Lower leg skin (tissue), 4 donors: ENCODE measurements at regions not wholly inside any gene's neighbourhood (a gene's known extent, or its start where the extent isn't known, plus 50 kb on each side); places are given as distances from the start of the nearest gene placed in this dataset.
"Not testable (repeated sequence)": the region's sequence is repeated elsewhere in the genome, so short reads cannot be mapped to it uniquely, and the experiment has no call there.

Experiments used
- DNase-seq, 2 donors: peaks; one replicate each; pipeline ENCODE4 v3.0.0-alpha.2; 2019; ENCODE audit warnings: low spot score in 2 of 2
- H3K4me3 ChIP-seq: fragments of 200-600 bp; sonication (generic); 2 replicates; pipeline ENCODE4 v1.5.1; 2017; ENCODE audit warnings: mild to moderate bottlenecking, low read depth; ENCODE audit not compliant: poor library complexity, severe bottlenecking
- POLR2A ChIP-seq, 2 donors: fragments of 450-650 bp; IDR thresholded peaks; one replicate each; pipeline ENCODE4 v1.6.1; 2016 to 2017; ENCODE audit warnings: antibody characterized with exemption in 2 of 2, mild to moderate bottlenecking in 1 of 2, moderate library complexity in 1 of 2
- WGBS, 2 donors: methylation state at CpG; one replicate each; pipeline ENCODE4 v1.1.5; 2018; 5-methylcytosine and 5-hydroxymethylcytosine counted together
- intact Hi-C: fragments of 100-400 bp; cut with DNase I; formaldehyde crosslinking; loops from one replicate; pipeline ENCODE4 v1.15.0; 2023; ENCODE audit warnings: low total_unique reads
- TF ChIP-seq, protein P1 (sequence below), 3 donors: fragments of 450-650 bp; IDR thresholded peaks; one replicate each; pipeline ENCODE4 v1.5.1; 2016; ENCODE audit warnings: antibody characterized with exemption in 3 of 3, mild to moderate bottlenecking in 3 of 3, moderate library complexity in 2 of 3

DNA sequence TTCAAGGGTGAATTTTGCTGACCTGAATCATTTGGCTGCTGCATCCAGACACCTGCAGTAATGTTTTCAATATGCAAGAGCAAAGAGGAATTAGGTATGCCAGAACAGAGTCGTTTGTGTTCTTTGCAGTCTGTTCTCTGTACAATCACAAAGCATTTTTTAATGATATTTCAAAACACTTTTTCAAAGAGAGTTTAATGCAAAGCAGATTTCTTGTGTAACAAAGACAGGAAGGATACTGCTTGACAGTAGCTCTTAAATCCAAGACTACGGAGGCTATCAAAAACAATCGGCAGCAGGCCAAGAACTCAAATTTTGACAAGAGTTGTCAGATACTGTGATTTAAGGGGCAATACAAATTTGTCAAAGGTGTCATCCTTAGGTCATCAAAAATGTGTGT, 341.9 kb downstream of the GADD45G start:
- TF ChIP-seq, protein P1, sequence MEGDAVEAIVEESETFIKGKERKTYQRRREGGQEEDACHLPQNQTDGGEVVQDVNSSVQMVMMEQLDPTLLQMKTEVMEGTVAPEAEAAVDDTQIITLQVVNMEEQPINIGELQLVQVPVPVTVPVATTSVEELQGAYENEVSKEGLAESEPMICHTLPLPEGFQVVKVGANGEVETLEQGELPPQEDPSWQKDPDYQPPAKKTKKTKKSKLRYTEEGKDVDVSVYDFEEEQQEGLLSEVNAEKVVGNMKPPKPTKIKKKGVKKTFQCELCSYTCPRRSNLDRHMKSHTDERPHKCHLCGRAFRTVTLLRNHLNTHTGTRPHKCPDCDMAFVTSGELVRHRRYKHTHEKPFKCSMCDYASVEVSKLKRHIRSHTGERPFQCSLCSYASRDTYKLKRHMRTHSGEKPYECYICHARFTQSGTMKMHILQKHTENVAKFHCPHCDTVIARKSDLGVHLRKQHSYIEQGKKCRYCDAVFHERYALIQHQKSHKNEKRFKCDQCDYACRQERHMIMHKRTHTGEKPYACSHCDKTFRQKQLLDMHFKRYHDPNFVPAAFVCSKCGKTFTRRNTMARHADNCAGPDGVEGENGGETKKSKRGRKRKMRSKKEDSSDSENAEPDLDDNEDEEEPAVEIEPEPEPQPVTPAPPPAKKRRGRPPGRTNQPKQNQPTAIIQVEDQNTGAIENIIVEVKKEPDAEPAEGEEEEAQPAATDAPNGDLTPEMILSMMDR (IDR thresholded peaks at IDR 0.05), result no peak
- TF ChIP-seq POLR2A (IDR thresholded peaks at IDR 0.05), result no peak
- intact Hi-C loops, result no loop called here
- no peak overlapping the region for H3K4me3 ChIP-seq
- no peak for DNase-seq
- 40 to 50% methylated on average over 3 of the region's 3 CpGs for WGBS, 2 donors

DNA sequence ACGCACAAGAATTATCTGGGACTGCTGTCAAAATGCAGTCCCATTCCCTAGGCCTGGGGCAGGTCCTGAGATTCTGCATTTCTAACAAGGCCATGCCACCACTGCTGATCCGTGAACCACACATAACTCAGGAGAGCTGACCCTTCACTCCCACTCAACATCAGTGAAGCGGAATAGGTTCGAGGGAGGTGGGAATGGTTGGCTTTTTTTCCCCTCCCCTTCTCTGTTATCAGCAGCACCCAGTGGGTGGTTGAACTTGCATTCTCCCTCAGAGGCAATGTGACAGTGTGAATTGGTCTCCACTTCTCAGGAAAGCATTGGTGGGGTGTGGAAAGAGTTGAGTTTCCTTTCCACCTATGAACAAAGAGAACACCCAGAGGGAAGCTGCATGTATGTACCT, 344.3 kb downstream of the GADD45G start:
- 92 to 97% methylated on average over 4 of the region's 4 CpGs for WGBS, 2 donors
- no peak for DNase-seq
- TF ChIP-seq POLR2A (IDR thresholded peaks at IDR 0.05), result no peak
- TF ChIP-seq, protein P1 (IDR thresholded peaks at IDR 0.05), result no peak
- intact Hi-C loops, result no loop called here
- no peak overlapping the region for H3K4me3 ChIP-seq

DNA sequence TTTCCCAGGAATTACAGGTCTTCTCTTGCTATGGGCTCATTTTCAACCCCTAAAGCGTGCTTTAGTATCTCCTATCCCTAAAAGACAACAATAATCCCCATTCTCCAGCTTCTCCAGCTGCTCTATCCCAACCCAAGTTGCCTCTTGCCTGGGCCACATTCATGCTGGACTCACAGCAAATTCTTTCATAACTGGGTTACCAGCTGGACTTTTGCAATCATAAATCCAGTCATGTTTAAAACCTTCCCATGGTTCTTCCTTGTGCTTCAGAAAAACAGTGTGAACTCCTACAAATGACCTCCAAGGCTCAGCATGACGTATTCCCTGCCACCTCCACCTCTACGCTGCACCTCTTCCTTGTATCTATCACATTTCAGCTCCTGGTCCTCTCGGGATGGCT, 346.9 kb downstream of the GADD45G start:
- intact Hi-C loops, result no loop called here
- TF ChIP-seq, protein P1 (IDR thresholded peaks at IDR 0.05), result no peak
- TF ChIP-seq POLR2A (IDR thresholded peaks at IDR 0.05), result no peak
- 96 to 98% methylated on average over 4 of the region's 4 CpGs for WGBS, 2 donors
- H3K4me3 ChIP-seq, result no peak overlapping the region
- DNase-seq, result no peak

DNA sequence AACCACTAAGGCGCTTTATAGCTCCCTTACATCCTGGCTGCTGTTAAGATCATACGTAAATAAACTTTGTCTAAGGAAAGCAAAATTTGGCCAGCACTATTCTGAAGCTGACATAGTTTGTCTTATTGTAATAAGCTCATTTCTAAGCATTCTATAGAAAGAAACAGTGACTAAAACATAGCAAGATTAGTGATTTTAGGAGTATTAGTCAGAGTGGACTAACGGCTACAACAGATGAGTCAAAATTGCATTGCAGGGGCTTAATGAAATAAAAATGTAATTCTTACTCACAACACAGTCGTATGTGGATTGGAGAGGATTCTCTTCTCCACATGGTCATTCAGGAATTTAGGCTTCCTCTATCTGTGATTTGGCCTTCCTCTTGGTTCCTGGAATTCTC, 347.6 kb downstream of the GADD45G start:
- TF ChIP-seq POLR2A (IDR thresholded peaks at IDR 0.05), result no peak
- TF ChIP-seq, protein P1 (IDR thresholded peaks at IDR 0.05), result no peak
- no peak overlapping the region for H3K4me3 ChIP-seq
- 81 to 90% methylated on average over 4 of the region's 4 CpGs for WGBS, 2 donors
- intact Hi-C loops, result no loop called here
- no peak for DNase-seq

DNA sequence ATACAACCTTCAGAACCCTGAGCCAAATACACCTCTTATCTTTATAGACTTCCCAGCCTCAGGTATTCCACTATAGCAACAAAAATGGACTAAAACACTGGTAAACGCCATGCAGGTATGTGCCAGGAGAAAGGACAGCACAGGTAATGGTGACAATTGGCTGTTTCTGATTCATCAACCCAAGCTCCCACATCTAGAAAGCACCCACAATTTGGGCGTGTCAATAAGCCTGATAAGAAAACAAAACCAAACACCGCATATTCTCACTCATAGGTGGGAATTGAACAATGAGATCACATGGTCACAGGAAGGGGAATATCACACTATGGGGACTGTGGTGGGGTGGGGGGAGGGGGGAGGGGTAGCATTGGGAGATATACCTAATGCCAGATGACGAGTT, 348.5 kb downstream of the GADD45G start:
- DNase-seq, intact Hi-C loops, H3K4me3 ChIP-seq: not testable (repeated sequence)
- 89% methylated on average over 4 of the region's 4 CpGs for WGBS, 2 donors

DNA sequence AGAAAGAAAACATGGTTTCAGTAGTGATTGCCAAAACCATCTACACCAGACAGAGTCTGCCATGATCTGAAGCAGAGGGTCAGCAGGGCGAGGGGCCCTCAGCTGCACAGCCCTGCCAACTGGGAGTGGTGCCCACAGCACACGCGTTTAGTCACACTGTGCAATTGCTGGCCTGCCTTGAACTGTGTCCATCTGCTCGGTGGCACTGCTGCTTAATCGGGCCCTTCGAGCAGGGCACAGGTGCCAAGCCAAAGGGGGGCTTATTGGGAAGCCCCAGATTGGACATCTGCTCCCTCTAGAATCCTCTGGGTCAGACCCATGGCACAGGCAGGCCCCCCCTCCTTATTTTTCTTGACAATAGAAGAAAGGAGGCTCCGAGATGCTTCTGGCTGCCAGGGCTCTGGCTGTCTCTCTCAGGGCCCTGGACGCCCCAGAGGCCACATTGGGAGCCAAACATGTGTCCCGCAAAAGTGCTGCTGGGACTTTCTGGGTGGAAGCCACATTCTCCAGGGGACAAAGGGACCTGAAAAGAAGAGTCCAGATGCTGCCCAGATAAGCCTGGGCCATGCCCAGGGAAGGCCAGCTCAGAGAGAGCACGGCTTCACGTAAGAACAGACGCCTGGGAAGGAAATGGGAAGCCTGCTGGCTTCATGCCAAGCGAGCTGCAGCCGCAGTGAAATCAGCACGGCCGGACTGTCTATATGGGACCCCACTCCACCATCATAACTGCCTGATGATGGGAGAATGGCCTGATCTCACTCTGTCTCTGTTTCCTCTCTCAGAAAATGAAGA, 349.2 kb downstream of the GADD45G start:
- no peak for DNase-seq
- no peak for TF ChIP-seq POLR2A (IDR thresholded peaks at IDR 0.05)
- intact Hi-C loops, result no loop called here
- H3K4me3 ChIP-seq, result no peak overlapping the region
- WGBS, 2 donors, result 60% methylated on average over 15 to 16 of the region's 16 CpGs

DNA sequence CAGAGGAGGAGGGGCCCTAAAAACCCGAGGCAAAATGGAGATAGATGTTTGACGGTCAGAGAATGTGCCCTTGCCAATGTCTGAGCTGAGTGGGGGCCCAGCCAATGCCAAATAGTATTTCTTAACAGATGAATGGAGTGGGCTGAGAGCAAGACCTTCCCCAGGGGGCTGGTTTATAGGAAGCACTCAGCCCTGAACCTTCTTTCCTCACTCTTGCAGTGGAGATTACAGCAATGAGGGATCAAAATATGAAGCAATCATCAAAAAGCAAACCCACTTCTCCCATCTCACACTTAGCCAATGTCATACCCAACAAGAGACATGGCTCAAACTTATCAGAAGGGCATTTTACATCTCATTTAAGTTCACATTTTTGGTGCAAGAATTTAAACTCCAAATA, 350.3 kb downstream of the GADD45G start:
- no peak for DNase-seq
- TF ChIP-seq POLR2A (IDR thresholded peaks at IDR 0.05), result no peak
- TF ChIP-seq, protein P1 (IDR thresholded peaks at IDR 0.05), result no peak
- WGBS, 2 donors, result 64 to 72% methylated on average over 2 of the region's 2 CpGs
- intact Hi-C loops, result no loop called here
- no peak overlapping the region for H3K4me3 ChIP-seq
